Breast epithelium (tissue), 4 donors: ENCODE measurements at regions not wholly inside any gene's neighbourhood (a gene's known extent, or its start where the extent isn't known, plus 50 kb on each side); places are given as distances from the start of the nearest gene placed in this dataset.
"Not testable (repeated sequence)": the region's sequence is repeated elsewhere in the genome, so short reads cannot be mapped to it uniquely, and the experiment has no call there.

ENCODE experiments used
- DNase-seq, 2 donors: peaks; one replicate each; pipeline ENCODE4 v3.0.0-alpha.2; 2019; ENCODE audit warnings: low spot score in 2 of 2
- H3K27ac ChIP-seq, 2 donors: fragments of 200-600 bp; sonication (generic) in 1 of 2; one replicate each; pipeline ENCODE4 v1.5.1; 2016 to 2019; ENCODE audit warnings: mild to moderate bottlenecking in 1 of 2
- H3K27me3 ChIP-seq, 2 donors: fragments of 200-600 bp; sonication (generic) in 1 of 2; one replicate each; pipeline versions ENCODE4 v1.5.1 to v1.6.0; 2017 to 2019; ENCODE audit warnings: control low read depth in 1 of 2, mild to moderate bottlenecking in 1 of 2
- H3K36me3 ChIP-seq: fragments of 200-600 bp; one replicate; pipeline ENCODE4 v1.5.1; 2019
- H3K4me1 ChIP-seq, 2 donors: fragments of 200-600 bp; sonication (generic); one replicate each; pipeline ENCODE4 v1.5.1; 2016 to 2019; ENCODE audit warnings: control low read depth in 1 of 2
- H3K4me3 ChIP-seq, 3 donors: fragments of 200-600 bp; sonication (generic); 1 replicate in 2 of 3; 2 replicates in 1 of 3; pipeline ENCODE4 v1.5.1; 2016 to 2019; ENCODE audit warnings: mild to moderate bottlenecking in 3 of 3, moderate library complexity in 2 of 3
- H3K9me3 ChIP-seq, 2 donors: fragments of 200-600 bp; sonication (generic) in 1 of 2; one replicate each; pipeline ENCODE4 v1.5.1; 2016 to 2019; ENCODE audit warnings: control low read depth in 1 of 2
- CTCF ChIP-seq, 3 donors: fragments of 450-650 bp; IDR thresholded peaks; one replicate each; pipeline ENCODE4 v1.5.1; 2016 to 2017; ENCODE audit warnings: antibody characterized with exemption in 3 of 3, mild to moderate bottlenecking in 3 of 3, moderate library complexity in 3 of 3
- POLR2A ChIP-seq: fragments of 450-650 bp; IDR thresholded peaks from one replicate; pipeline ENCODE4 v1.6.1; 2016; ENCODE audit warnings: antibody characterized with exemption, mild to moderate bottlenecking, moderate library complexity
- POLR2AphosphoS5 ChIP-seq, 3 donors: sonication (generic); formaldehyde crosslinking; IDR thresholded peaks; one replicate each; pipeline ENCODE4 v1.6.1; 2017; ENCODE audit warnings: antibody characterized with exemption in 3 of 3
- intact Hi-C: fragments of 100-400 bp; cut with DNase I; formaldehyde crosslinking; loops from one replicate; pipeline ENCODE4 v1.15.1; 2023; ENCODE audit warnings: low total_unique reads

- H3K27me3 ChIP-seq: no peaks in the 10 kb centered on the region
- intact Hi-C loops: no loop called here
These were observed 75.7 kb upstream of the LARP1 start for GRCh38 chr5:154679501-154679900.

GRCh38 chr5:154677921-154678320, 77.3 kb upstream of the LARP1 start:
- H3K4me1 ChIP-seq: no peaks in the 10 kb centered on the region
- H3K4me3 ChIP-seq: no peak overlapping the region
- H3K27ac ChIP-seq: peak overlapping the region; percentile 66 to 76
- TF ChIP-seq CTCF (IDR thresholded peaks at IDR 0.05) (no peak), POLR2A (no peak), POLR2AphosphoS5 (IDR thresholded peaks at IDR 0.05) (no peak)
- no peak for DNase-seq
- H3K36me3 ChIP-seq: no peaks in the 10 kb centered on the region
- H3K9me3 ChIP-seq: no peaks in the 10 kb centered on the region
- intact Hi-C loops: no loop called here
- no peaks in the 10 kb centered on the region for H3K27me3 ChIP-seq

More at GRCh38 chr5:154679501-154679900, 75.7 kb upstream of the LARP1 start:
- Histone ChIP-seq H3K9me3 (no peaks in the 10 kb centered on the region), H3K36me3 (no peaks in the 10 kb centered on the region), H3K4me3 (no peak overlapping the region), H3K4me1 (no peaks in the 10 kb centered on the region), H3K27ac (no peak overlapping the region)
- no peak for DNase-seq
- TF ChIP-seq POLR2A: no peak
- no peak for TF ChIP-seq CTCF (IDR thresholded peaks at IDR 0.05)
- TF ChIP-seq POLR2AphosphoS5 (IDR thresholded peaks at IDR 0.05): no peak

GRCh38 chr5:154676508-154676907, 78.7 kb upstream of the LARP1 start:
- DNase-seq: no peak
- intact Hi-C loops: no loop called here
- TF ChIP-seq CTCF (IDR thresholded peaks at IDR 0.05) (no peak), POLR2A (no peak), POLR2AphosphoS5 (IDR thresholded peaks at IDR 0.05) (no peak)
- H3K27me3 ChIP-seq: no peaks in the 10 kb centered on the region
- no peaks in the 10 kb centered on the region for H3K9me3 ChIP-seq
- no peak overlapping the region for H3K27ac ChIP-seq
- no peaks in the 10 kb centered on the region for H3K36me3 ChIP-seq
- H3K4me1 ChIP-seq: no peaks in the 10 kb centered on the region
- H3K4me3 ChIP-seq: no peak overlapping the region

GRCh38 chr5:154674029-154674428, 81.1 kb upstream of the LARP1 start:
- no peak for DNase-seq
- no peaks in the 10 kb centered on the region for H3K36me3 ChIP-seq
- H3K27ac ChIP-seq: no peak overlapping the region
- no peaks in the 10 kb centered on the region for H3K4me1 ChIP-seq
- no peak overlapping the region for H3K4me3 ChIP-seq
- peaks cover 0 to under 1% of the 10 kb centered on the region in 2 donors for H3K9me3 ChIP-seq
- intact Hi-C loops: no loop called here
- no peak for TF ChIP-seq CTCF (IDR thresholded peaks at IDR 0.05)
- no peak for TF ChIP-seq POLR2A
- H3K27me3 ChIP-seq: no peaks in the 10 kb centered on the region

GRCh38 chr5:154673506-154673905, 81.7 kb upstream of the LARP1 start:
- DNase-seq: no peak
- intact Hi-C loops: no loop called here

GRCh38 chr5:154669913-154670312, 85.3 kb upstream of the LARP1 start:
- H3K27me3 ChIP-seq, intact Hi-C loops: not testable (repeated sequence)

More at GRCh38 chr5:154673506-154673905, 81.7 kb upstream of the LARP1 start:
- TF ChIP-seq CTCF (IDR thresholded peaks at IDR 0.05) (no peak), POLR2A (no peak), POLR2AphosphoS5 (IDR thresholded peaks at IDR 0.05) (no peak)
- Histone ChIP-seq H3K9me3 (peaks cover under 1 to 5% of the 10 kb centered on the region in 2 donors), H3K27ac (no peak overlapping the region), H3K27me3 (no peaks in the 10 kb centered on the region), H3K4me1 (no peaks in the 10 kb centered on the region), H3K4me3 (no peak overlapping the region), H3K36me3 (no peaks in the 10 kb centered on the region)

More at GRCh38 chr5:154669913-154670312, 85.3 kb upstream of the LARP1 start:
- DNase-seq, H3K27ac ChIP-seq, H3K36me3 ChIP-seq, H3K4me3 ChIP-seq, H3K4me1 ChIP-seq: not testable (repeated sequence)
- peaks cover 4 to 15% of the 10 kb centered on the region in 2 donors for H3K9me3 ChIP-seq
